GM21390 (cell line): ENCODE measurements at regions not wholly inside any gene's neighbourhood (a gene's known extent, or its start where the extent isn't known, plus 50 kb on each side); places are given as distances from the start of the nearest gene placed in this dataset.
A peak's percentile ranks its signal among the peaks of the same experiment; 100 is the strongest.

ENCODE experiments used
- ATAC-seq: cut with Tn5 transposase; IDR thresholded peaks from one replicate; pipeline ENCODE4 v1.9.1; 2021; ENCODE audit not compliant: unreplicated experiment

DNA sequence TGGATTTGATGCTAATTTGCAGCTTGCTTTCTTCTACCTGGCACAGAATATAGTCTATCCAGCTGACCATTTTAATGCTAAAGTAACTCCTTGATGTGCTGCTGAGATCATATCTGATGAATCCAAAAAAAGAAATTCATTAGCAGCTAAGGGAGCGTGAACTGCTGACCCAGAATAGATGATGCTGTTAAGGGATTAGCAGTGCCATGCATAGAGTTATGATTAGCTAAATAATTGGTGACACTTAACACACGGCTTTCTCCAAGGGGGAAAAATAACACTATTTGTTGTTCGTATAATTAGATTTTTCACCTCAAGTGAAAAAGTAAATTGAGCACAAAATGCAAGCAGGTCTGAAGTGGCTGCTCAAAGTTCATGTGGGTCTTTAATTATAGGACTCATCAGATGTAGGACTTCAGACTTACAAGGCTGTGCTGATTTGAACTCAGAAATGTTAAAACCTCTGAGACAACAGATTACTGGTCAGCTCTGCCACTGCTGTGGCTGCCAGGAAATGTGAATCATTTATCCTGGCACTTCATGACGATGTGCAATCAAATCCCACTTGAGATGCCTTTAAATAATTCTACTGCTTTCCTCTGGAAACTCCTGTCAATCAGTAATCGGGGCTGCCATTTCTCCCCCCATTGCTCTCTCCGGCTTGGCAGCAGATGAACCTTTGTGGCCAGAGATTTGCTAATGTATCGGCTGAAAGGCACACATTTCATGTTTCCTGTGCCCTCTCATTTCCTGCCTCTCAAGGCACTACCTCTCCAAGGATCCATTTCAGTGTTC is 291.6 kb upstream of the C9orf72 start:
- no peak for ATAC-seq

GRCh38 chr9:27866741-27867140 is 293.5 kb upstream of the C9orf72 start:
- no peak for ATAC-seq

DNA sequence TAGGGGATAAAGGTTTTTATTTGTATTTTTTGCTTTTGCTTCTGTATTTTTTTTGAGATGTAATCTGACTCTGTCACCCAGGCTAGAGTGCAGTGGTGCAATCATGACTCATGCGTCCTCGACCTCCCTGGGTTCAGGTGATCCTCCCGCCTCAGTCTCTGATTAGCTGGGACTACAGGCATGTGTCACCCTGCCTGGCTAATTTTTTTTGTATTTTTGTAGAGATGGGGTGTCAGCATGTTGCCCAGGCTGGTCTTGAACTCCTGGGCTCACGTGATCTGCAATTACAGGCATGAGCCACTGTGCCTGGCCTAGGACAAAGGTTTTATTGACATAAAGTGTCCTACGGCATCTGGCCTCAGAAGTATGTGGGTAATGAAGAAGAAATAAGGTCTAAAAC is 297.1 kb upstream of the C9orf72 start:
- no peak for ATAC-seq

DNA sequence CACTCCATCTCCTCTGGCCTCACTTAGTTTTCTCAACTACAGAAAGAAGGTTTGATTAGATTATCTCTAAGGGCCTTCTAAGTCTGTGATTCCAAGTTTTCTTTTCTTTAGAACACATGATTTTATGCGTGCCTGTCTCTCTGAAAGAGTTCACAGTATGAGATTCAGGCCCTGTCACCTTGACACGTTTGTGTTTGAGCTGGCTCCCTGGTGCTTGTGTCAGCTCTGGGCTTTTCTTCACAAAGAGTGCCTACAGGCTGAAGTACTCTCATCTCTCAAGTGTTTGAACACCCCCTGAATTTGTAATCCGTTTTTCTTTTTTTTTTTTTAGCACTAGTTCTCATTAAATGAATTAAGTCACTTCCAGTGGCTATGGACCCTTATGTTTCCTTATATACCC is 306.9 kb upstream of the C9orf72 start:
- ATAC-seq = no peak

DNA sequence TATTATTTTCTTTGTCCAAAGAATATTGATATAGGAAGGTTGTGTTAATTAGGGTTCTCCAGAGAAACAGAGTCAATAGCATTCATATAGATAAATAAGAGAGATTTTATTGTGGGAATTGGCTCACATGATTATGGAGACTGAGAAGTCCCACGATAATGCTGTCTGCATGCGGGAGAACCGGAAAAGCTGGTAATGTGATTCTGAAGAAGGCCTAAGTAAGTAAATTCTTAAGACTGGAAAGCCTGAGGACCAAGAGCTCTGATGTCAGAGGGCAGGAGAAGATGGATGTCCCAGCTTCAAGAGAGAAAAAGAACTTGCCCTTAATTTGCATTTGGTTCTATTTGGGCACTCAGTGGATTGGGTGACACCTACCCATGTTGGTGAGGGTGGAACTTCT is 307.4 kb upstream of the C9orf72 start:
- no peak for ATAC-seq

- peak; percentile 98 for ATAC-seq
These were observed 315.5 kb upstream of the C9orf72 start for GRCh38 chr9:27888661-27889295.

- ATAC-seq = no peak
These were observed 351.2 kb upstream of the C9orf72 start for GRCh38 chr9:27924502-27924901.

GRCh38 chr9:27925815-27926214 is 352.5 kb upstream of the C9orf72 start:
- no peak for ATAC-seq

DNA sequence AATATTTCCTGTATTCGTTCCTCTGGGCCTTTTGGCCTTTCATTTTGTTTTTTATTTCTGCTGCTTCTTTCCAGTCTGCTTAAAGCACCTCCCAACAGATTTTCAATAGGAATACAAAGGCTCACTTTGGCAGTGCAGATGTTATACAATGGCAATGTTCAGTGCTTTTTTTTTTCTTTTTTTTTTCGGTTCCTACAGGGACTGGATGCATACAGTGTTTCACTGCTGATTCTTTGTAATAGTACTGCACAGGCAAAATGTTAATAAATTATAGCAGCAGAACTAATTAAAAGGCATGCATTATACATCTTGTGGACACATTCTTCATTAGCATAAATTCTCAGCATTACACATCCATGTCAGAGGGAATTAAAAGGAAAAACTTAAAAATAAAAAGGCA is 356.6 kb upstream of the C9orf72 start:
- no peak for ATAC-seq

GRCh38 chr9:27933210-27934025 is 360.1 kb upstream of the C9orf72 start:
- no peak for ATAC-seq

GRCh38 chr9:27934471-27934870 is 361.2 kb upstream of the C9orf72 start:
- ATAC-seq = no peak

DNA sequence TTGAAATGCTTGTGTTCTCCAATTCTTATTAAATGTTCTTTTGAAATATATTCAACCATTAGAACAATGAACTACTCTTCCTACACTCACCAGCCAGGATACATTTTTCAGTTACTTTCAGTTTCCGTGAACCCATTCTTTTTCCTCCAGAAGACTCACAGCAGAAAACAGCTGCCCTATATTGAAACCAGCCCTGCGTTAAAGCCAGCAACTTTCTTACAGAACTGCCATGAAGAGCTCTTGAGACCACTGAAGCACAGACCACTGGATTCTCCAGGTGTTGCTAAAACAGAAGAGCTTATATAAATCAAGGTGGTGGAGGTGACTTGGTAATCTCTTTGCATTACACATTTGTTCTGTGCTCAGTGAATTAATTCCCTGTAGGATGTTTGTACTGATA is 365.9 kb upstream of the C9orf72 start:
- no peak for ATAC-seq

DNA sequence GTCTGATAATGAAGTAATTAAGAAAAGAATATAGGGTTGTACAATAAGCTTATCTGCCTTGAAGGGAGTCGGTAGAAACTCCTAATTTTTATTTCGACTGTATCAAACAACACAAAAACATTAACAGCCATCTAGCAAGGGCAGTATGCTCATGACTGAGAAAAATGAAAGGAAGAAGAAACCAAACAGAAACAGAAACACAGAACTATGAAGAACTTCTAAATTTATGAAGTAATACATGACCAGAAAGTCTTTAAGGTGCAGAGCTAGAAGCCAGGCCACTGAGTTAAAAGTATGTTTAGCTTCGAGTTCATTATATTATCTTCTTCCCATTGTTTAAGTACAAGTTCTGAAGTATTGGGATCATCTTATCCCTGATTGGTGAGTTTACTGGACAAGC is 367.3 kb upstream of the C9orf72 start:
- ATAC-seq = no peak

- ATAC-seq = no peak
These were observed 370.2 kb upstream of the C9orf72 start for GRCh38 chr9:27943501-27943900.

GRCh38 chr9:27945386-27945785 is 372.1 kb upstream of the C9orf72 start:
- no peak for ATAC-seq

GRCh38 chr9:27950382-27950781 is 377.1 kb upstream of the C9orf72 start:
- no peak for ATAC-seq

DNA sequence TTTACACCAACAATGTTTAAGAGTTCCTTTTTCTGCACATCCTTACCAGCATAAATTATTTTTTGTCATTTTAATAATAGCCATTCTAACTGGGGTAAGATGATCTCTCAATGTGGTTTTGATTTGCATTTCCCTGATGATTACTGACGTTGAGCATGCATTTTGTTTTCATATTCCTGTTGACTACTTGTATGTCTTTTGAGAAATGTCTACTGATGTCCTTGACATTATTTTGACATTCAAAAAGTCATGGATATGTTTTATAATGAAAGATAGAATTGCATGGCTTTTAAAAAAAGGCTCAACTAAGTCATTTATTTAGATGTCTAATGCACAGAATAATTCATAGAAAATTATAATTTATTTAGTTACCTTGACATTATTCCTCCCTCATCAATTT is 381.6 kb upstream of the C9orf72 start:
- no peak for ATAC-seq

- ATAC-seq = no peak
These were observed 390.6 kb upstream of the C9orf72 start for GRCh38 chr9:27963836-27964235.

DNA sequence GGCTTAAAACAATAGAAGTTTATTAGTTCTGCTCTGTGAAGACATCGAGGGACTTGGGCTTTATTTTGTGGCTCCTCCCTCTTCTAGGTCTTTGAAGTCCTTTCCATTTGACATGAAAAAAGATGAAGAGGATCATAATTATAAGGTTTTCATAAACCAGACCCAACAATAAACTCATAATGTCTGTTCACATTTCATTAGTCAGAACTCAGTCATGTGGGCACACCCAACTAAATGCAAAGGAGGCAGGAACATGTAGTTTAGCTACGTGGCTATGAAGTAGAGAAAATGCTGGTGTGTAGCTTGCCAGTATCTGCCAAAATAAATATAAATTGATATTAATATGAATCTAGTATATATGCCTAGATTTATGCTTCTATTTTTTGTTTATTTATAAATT is 393.9 kb upstream of the C9orf72 start:
- no peak for ATAC-seq

DNA sequence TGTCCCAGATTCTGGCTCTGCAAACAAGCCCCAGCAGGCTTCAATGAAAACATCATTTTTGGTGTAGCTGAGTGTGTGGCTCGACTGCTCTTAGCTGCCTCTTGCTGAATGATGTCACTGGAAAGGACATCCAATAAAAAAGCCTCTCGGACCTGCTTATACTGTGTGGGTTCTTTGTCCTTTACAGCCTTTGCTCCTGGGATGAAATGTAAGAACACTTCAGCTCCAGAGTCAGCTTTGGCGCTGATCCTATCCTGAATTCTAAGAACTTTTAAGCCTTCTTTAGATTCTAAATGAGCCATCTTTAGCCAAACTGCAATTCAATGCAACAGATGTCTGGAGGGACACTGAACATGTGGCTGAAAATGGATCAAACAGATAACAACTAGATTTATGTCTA is 404.6 kb upstream of the C9orf72 start:
- ATAC-seq = no peak

- no peak for ATAC-seq
These were observed 412.4 kb upstream of the C9orf72 start for GRCh38 chr9:27985714-27986113.

- peak; percentile 85 for ATAC-seq
These were observed 417.2 kb upstream of the C9orf72 start for GRCh38 chr9:27990524-27990923.
